Breast epithelium (tissue), 3 donors: ENCODE measurements at regions not wholly inside any gene's neighbourhood (a gene's known extent, or its start where the extent isn't known, plus 50 kb on each side); places are given as distances from the start of the nearest gene placed in this dataset.

ENCODE experiments used
- POLR2A ChIP-seq: fragments of 450-650 bp; IDR thresholded peaks from one replicate; pipeline ENCODE4 v1.6.1; 2016; ENCODE audit warnings: antibody characterized with exemption, mild to moderate bottlenecking, moderate library complexity
- TF ChIP-seq, protein P1 (sequence below), 3 donors: fragments of 450-650 bp; IDR thresholded peaks; one replicate each; pipeline ENCODE4 v1.5.1; 2016 to 2017; ENCODE audit warnings: antibody characterized with exemption in 3 of 3, mild to moderate bottlenecking in 3 of 3, moderate library complexity in 3 of 3

DNA sequence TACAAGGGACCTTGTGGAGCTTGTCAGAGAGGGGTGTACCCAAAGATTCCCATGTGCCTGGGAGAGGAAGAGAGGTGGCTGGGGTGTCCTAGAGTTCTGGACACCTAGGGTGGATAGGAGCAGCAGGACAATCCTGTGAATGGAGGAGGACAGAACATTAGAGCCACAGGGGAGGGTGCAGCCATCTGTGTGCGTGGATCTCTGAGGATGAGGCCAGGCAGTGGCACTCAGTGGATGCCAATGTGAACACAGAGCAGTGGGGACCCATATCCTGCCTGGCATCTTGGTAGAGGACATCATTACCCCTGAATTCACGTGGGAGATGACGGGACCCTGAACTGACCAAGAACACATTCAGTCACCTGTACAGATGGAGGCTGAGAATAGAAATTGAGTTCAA is 205.3 kb downstream of the CD83 start:
- TF ChIP-seq, protein P1, sequence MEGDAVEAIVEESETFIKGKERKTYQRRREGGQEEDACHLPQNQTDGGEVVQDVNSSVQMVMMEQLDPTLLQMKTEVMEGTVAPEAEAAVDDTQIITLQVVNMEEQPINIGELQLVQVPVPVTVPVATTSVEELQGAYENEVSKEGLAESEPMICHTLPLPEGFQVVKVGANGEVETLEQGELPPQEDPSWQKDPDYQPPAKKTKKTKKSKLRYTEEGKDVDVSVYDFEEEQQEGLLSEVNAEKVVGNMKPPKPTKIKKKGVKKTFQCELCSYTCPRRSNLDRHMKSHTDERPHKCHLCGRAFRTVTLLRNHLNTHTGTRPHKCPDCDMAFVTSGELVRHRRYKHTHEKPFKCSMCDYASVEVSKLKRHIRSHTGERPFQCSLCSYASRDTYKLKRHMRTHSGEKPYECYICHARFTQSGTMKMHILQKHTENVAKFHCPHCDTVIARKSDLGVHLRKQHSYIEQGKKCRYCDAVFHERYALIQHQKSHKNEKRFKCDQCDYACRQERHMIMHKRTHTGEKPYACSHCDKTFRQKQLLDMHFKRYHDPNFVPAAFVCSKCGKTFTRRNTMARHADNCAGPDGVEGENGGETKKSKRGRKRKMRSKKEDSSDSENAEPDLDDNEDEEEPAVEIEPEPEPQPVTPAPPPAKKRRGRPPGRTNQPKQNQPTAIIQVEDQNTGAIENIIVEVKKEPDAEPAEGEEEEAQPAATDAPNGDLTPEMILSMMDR (IDR thresholded peaks at IDR 0.05) = no peak
- TF ChIP-seq POLR2A = no peak
